ENCODE measurements at regions not wholly inside any gene's neighbourhood (a gene's known extent, or its start where the extent isn't known, plus 50 kb on each side); places are given as distances from the start of the nearest gene placed in this dataset.
A peak's percentile ranks its signal among the peaks of the same experiment; 100 is the strongest.
"Not testable (repeated sequence)": the region's sequence is repeated elsewhere in the genome, so short reads cannot be mapped to it uniquely, and the experiment has no call there.

DNA sequence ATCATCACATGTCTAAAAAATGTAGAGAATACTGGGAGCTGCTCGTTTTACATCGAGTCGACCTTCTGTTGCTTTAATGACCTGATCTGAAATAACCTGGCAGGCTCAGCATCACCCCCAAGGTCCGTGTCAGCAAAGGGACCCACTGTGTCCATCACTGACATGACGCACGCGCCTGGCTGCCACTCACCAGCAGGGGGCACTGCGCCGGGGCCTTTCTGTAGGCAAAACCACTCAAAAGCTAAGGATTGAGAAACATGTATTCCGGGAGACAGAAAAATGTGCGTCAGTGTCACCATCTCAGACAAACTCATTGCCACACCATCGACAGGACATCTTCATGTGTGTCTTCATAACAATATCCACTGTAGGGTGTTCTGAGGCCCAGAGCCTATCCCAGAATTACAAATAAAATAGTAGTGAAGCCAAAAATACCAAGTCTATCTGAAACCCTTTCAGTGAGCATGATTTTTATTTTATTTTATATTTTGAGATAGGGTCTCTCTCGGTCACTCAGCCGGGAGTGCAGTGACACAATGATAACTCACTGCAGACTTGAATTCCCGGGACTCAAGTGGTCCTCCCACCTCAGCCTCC is 130.3 kb upstream of the LSM14A start:
- Histone ChIP-seq H3K9me2 (replicated peaks; ENCODE audit: control insufficient read depth, low read length) (no peaks in the 10 kb centered on the region), H3K4me3 (ENCODE audit: low read length) (no peak overlapping the region), H3K4me2 (ENCODE audit: low read length) (no peak overlapping the region), H3K27me3 (ENCODE audit: control insufficient read depth, low read length) (no peaks in the 10 kb centered on the region), H3K36me3 (ENCODE audit: control insufficient read depth, low read length) (no peaks in the 10 kb centered on the region), H3K79me2 (ENCODE audit: control insufficient read depth, low read length) (no peaks in the 10 kb centered on the region), H3F3A (ENCODE audit: control insufficient read depth, insufficient read depth) (no peaks in the 10 kb centered on the region), H3K27ac (ENCODE audit: low read depth, low read length) (no peak overlapping the region), H4K20me1 (ENCODE audit: control insufficient read depth, insufficient read depth, low read depth, low read length) (no peaks in the 10 kb centered on the region), H3K4me1 (ENCODE audit: control insufficient read depth, low read length) (no peaks in the 10 kb centered on the region), H3K9me3 (ENCODE audit: control insufficient read depth, insufficient read depth, low read length) (no peaks in the 10 kb centered on the region)
- TF ChIP-seq, protein P1, sequence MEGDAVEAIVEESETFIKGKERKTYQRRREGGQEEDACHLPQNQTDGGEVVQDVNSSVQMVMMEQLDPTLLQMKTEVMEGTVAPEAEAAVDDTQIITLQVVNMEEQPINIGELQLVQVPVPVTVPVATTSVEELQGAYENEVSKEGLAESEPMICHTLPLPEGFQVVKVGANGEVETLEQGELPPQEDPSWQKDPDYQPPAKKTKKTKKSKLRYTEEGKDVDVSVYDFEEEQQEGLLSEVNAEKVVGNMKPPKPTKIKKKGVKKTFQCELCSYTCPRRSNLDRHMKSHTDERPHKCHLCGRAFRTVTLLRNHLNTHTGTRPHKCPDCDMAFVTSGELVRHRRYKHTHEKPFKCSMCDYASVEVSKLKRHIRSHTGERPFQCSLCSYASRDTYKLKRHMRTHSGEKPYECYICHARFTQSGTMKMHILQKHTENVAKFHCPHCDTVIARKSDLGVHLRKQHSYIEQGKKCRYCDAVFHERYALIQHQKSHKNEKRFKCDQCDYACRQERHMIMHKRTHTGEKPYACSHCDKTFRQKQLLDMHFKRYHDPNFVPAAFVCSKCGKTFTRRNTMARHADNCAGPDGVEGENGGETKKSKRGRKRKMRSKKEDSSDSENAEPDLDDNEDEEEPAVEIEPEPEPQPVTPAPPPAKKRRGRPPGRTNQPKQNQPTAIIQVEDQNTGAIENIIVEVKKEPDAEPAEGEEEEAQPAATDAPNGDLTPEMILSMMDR (IDR thresholded peaks at IDR 0.05; ENCODE audit: low read depth, low read length, poor library complexity, severe bottlenecking): peak; percentile 99
- no peak for TF ChIP-seq EZH2phosphoT487 (IDR thresholded peaks at IDR 0.05; ENCODE audit: borderline replicate concordance, low read length)

DNA sequence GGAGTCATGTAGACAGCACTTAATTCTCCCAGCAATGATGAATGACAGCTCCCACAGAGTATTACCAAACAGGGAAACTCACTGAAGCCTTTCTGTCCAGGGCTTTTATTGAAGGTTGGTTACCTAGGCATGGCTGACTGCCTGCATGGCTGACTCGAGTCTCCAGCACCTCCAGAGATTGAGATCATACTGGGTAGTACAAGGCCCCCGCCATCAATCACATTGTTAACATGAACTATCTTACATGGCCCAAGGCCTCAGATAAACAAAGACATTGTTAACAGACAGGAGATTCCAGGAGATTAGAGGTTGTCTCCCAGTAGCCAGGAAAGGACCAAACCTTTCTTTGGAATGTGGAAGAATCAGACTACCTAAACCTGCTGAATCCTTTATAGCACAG is 128.3 kb upstream of the LSM14A start:
- Histone ChIP-seq H3K4me2 (ENCODE audit: low read length) (no peak overlapping the region), H3K27me3 (ENCODE audit: control insufficient read depth, low read length) (no peaks in the 10 kb centered on the region), H3F3A (ENCODE audit: control insufficient read depth, insufficient read depth) (no peaks in the 10 kb centered on the region), H3K27ac (ENCODE audit: low read depth, low read length) (no peak overlapping the region), H3K4me1 (ENCODE audit: control insufficient read depth, low read length) (no peaks in the 10 kb centered on the region), H3K4me3 (ENCODE audit: low read length) (no peak overlapping the region), H4K20me1 (ENCODE audit: control insufficient read depth, insufficient read depth, low read depth, low read length) (no peaks in the 10 kb centered on the region), H3K36me3 (ENCODE audit: control insufficient read depth, low read length) (no peaks in the 10 kb centered on the region), H3K9me2 (replicated peaks; ENCODE audit: control insufficient read depth, low read length) (no peaks in the 10 kb centered on the region), H3K9me3 (ENCODE audit: control insufficient read depth, insufficient read depth, low read length) (no peaks in the 10 kb centered on the region), H3K79me2 (ENCODE audit: control insufficient read depth, low read length) (no peaks in the 10 kb centered on the region)
- no peak for TF ChIP-seq EZH2phosphoT487 (IDR thresholded peaks at IDR 0.05; ENCODE audit: borderline replicate concordance, low read length)
- TF ChIP-seq, protein P1 (IDR thresholded peaks at IDR 0.05; ENCODE audit: low read depth, low read length, poor library complexity, severe bottlenecking): no peak

DNA sequence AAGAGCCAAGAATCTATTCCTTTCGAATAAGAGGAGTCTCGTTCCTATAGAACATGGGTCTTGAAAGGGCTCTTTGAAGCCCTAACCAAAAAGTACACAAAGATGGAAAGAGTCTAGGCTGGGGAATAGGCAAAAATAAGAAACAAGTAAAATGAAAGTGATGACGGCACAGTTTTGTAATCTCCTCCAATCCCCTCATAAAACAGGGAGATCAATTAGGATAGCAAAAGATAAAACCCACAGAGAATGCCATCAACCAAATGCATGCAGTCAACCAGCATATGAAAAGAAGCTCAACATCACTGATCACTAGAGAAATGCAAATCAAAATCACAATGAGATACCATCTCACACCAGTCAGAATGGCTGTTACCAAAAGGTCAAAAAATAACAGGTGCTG is 122.4 kb upstream of the LSM14A start:
- Histone ChIP-seq H3K27me3 (ENCODE audit: control insufficient read depth, low read length) (no peaks in the 10 kb centered on the region), H3K9me3 (ENCODE audit: control insufficient read depth, insufficient read depth, low read length) (no peaks in the 10 kb centered on the region), H3K4me3 (ENCODE audit: low read length) (no peak overlapping the region), H4K20me1 (ENCODE audit: control insufficient read depth, insufficient read depth, low read depth, low read length) (no peaks in the 10 kb centered on the region), H3K27ac (ENCODE audit: low read depth, low read length) (no peak overlapping the region), H3K4me2 (ENCODE audit: low read length) (no peak overlapping the region), H3K4me1 (ENCODE audit: control insufficient read depth, low read length) (no peaks in the 10 kb centered on the region), H3K79me2 (ENCODE audit: control insufficient read depth, low read length) (no peaks in the 10 kb centered on the region), H3K36me3 (ENCODE audit: control insufficient read depth, low read length) (no peaks in the 10 kb centered on the region), H3K9me2 (replicated peaks; ENCODE audit: control insufficient read depth, low read length) (no peaks in the 10 kb centered on the region), H3F3A (ENCODE audit: control insufficient read depth, insufficient read depth) (no peaks in the 10 kb centered on the region)
- no peak for TF ChIP-seq EZH2phosphoT487 (IDR thresholded peaks at IDR 0.05; ENCODE audit: borderline replicate concordance, low read length)
- TF ChIP-seq, protein P1 (IDR thresholded peaks at IDR 0.05; ENCODE audit: low read depth, low read length, poor library complexity, severe bottlenecking): no peak

DNA sequence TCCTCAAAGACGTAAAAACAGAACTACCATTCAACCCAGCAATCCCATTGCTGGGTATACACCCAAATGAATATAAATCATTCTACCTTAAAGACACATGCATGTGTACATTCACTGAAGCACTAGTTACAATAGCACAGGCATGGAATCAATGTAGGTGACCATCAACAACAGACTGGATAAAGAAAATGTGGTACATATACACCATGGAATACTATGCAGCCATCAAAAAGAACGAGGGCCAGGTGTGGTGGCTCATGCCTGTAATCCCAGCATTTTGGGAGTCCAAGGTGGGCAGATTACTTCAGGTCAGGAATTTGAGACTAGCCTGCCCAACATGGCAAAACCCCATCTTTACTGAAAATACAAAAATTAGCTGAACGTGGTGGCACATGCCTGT is 121.9 kb upstream of the LSM14A start:
- not testable (repeated sequence) for H3K79me2 ChIP-seq (ENCODE audit: control insufficient read depth, low read length); H3K9me3 ChIP-seq (ENCODE audit: control insufficient read depth, insufficient read depth, low read length); H3K4me1 ChIP-seq (ENCODE audit: control insufficient read depth, low read length); H4K20me1 ChIP-seq (ENCODE audit: control insufficient read depth, insufficient read depth, low read depth, low read length); H3K27me3 ChIP-seq (ENCODE audit: control insufficient read depth, low read length); H3K4me2 ChIP-seq (ENCODE audit: low read length); H3K9me2 ChIP-seq (replicated peaks; ENCODE audit: control insufficient read depth, low read length); H3K4me3 ChIP-seq (ENCODE audit: low read length); H3K36me3 ChIP-seq (ENCODE audit: control insufficient read depth, low read length); H3K27ac ChIP-seq (ENCODE audit: low read depth, low read length); H3F3A ChIP-seq (ENCODE audit: control insufficient read depth, insufficient read depth)
